SK-N-SH (cell line): ENCODE measurements at regions not wholly inside any gene's neighbourhood (a gene's known extent, or its start where the extent isn't known, plus 50 kb on each side); places are given as distances from the start of the nearest gene placed in this dataset.

Experiments used
- CTCF ChIA-PET: fragments of 300-600, 350-600 bp; formaldehyde crosslinking; extraction: SDS; loops from one replicate; lab custom pipeline; 2021; lab: Yijun Ruan, JAX
- POLR2A ChIA-PET: fragments of 350-600 bp; sonication (Branson Sonifier 250); formaldehyde crosslinking; extraction: SDS; loops from one replicate; lab custom pipeline; 2020; ENCODE audit warnings: antibody characterized with exemption, inconsistent platforms; lab: Yijun Ruan, JAX
- DNase-seq: peaks from one replicate; pipeline ENCODE4 v3.0.0; 2012
- H2AFZ ChIP-seq: fragments of 200-600 bp; sonication (generic); 2 replicates; pipeline ENCODE4 v1.8.1; 2016; ENCODE audit warnings: antibody characterized with exemption, mild to moderate bottlenecking, low read depth
- H3F3A ChIP-seq: fragments of 200-600 bp; sonication (generic); replicated peaks from 2 replicates; pipeline ENCODE3; 2016; ENCODE audit warnings: antibody characterized with exemption, mild to moderate bottlenecking; ENCODE audit not compliant: insufficient read depth
- H3K27ac ChIP-seq, 2 experiments: fragments of 200-500 bp in 1 of 2; fragments of 200-600 bp in 1 of 2; sonication (Bioruptor generic) in 1 of 2; sonication (generic), shearing (Covaris generic) in 1 of 2; 2 replicates each; pipeline versions ENCODE4 v1.5.1 to v1.6.1; 2014 to 2016; ENCODE audit warnings: low read depth in 2 of 2, inconsistent platforms in 1 of 2, low read length in 1 of 2, mild to moderate bottlenecking in 1 of 2, mixed read lengths in 1 of 2
- H3K27me3 ChIP-seq: fragments of 200-600 bp; sonication (generic), shearing (Covaris generic); 2 replicates; pipeline ENCODE4 v1.6.1; 2016; ENCODE audit warnings: mixed run types; ENCODE audit not compliant: insufficient read depth
- H3K36me3 ChIP-seq, 2 experiments: fragments of 200-500 bp in 1 of 2; fragments of 200-600 bp in 1 of 2; sonication (Bioruptor generic) in 1 of 2; sonication (generic) in 1 of 2; replicated peaks in 1 of 2; 2 replicates each; pipeline versions ENCODE3 to v1.5.1; 2014 to 2016; ENCODE audit warnings: low read length in 1 of 2, mild to moderate bottlenecking in 1 of 2; ENCODE audit not compliant: insufficient read depth in 2 of 2, control insufficient read depth in 1 of 2
- H3K4me1 ChIP-seq, 2 experiments: fragments of 200-500 bp in 1 of 2; fragments of 200-600 bp in 1 of 2; sonication (Bioruptor generic) in 1 of 2; sonication (generic), shearing (Covaris generic) in 1 of 2; 2 replicates each; pipeline versions ENCODE4 v1.5.1 to v1.6.1; 2014 to 2016; ENCODE audit warnings: low read depth in 1 of 2, low read length in 1 of 2, mixed run types in 1 of 2; ENCODE audit not compliant: insufficient read depth in 2 of 2, control insufficient read depth in 1 of 2
- H3K4me2 ChIP-seq: fragments of 200-600 bp; sonication (generic), shearing (Covaris generic); 2 replicates; pipeline ENCODE4 v1.6.1; 2017; ENCODE audit warnings: mixed run types
- H3K4me3 ChIP-seq, 2 experiments: fragments of 200-500 bp in 1 of 2; fragments of 200-600 bp in 1 of 2; sonication (Bioruptor generic) in 1 of 2; sonication (generic), shearing (Covaris generic) in 1 of 2; 2 replicates each; pipeline versions ENCODE4 v1.5.1 to v1.8.1; 2014 to 2016; ENCODE audit warnings: low read depth in 2 of 2, inconsistent platforms in 1 of 2, low read length in 1 of 2, mild to moderate bottlenecking in 1 of 2, mixed read lengths in 1 of 2, moderate library complexity in 1 of 2
- H3K79me2 ChIP-seq: fragments of 200-600 bp; sonication (generic); 2 replicates; pipeline ENCODE4 v1.8.1; 2017; ENCODE audit warnings: mild to moderate bottlenecking; ENCODE audit not compliant: insufficient read depth
- H3K9ac ChIP-seq: fragments of 200-600 bp; sonication (generic); 2 replicates; pipeline ENCODE4 v1.6.1; 2017; ENCODE audit warnings: mixed run types
- H3K9me2 ChIP-seq: fragments of 200-600 bp; sonication (generic); 2 replicates; pipeline ENCODE4 v1.6.1; 2017; ENCODE audit warnings: mixed run types
- H3K9me3 ChIP-seq: fragments of 200-600 bp; sonication (generic); 2 replicates; pipeline ENCODE4 v1.6.1; 2017; ENCODE audit warnings: mixed run types, mild to moderate bottlenecking, moderate library complexity
- H4K20me1 ChIP-seq: fragments of 200-600 bp; sonication (generic); 2 replicates; pipeline ENCODE4 v1.6.1; 2017; ENCODE audit warnings: mild to moderate bottlenecking, mixed run types; ENCODE audit not compliant: insufficient read depth
- CHD2 ChIP-seq: fragments of 150-350 bp; IDR thresholded peaks from 2 replicates; pipeline ENCODE4 v1.6.1; 2018; ENCODE audit warnings: low read length; ENCODE audit not compliant: partially characterized antibody
- ELF1 ChIP-seq: IDR thresholded peaks from 2 replicates; pipeline ENCODE4 v1.4.0; 2012
- EP300 ChIP-seq, 2 experiments: IDR thresholded peaks; 2 replicates each; pipeline versions ENCODE4 v1.4.0 to v1.6.1; 2012; ENCODE audit warnings: borderline replicate concordance in 1 of 2, low read depth in 1 of 2, low read length in 1 of 2
- FOXJ3 ChIP-seq: sonication (generic); formaldehyde crosslinking; IDR thresholded peaks from 2 replicates; pipeline ENCODE4 v1.5.1; 2020; ENCODE audit warnings: mild to moderate bottlenecking, missing genetic modification reagents
- GABPA ChIP-seq: IDR thresholded peaks from 2 replicates; pipeline ENCODE4 v1.4.0; 2012; ENCODE audit warnings: low read depth, mild to moderate bottlenecking
- JUND ChIP-seq: IDR thresholded peaks from 2 replicates; pipeline ENCODE4 v1.4.0; 2012
- MXI1 ChIP-seq: IDR thresholded peaks from 2 replicates; pipeline ENCODE4 v1.6.1; 2012; ENCODE audit warnings: mild to moderate bottlenecking, low read depth, low read length, improper control_type of control experiment
- NFIC ChIP-seq: IDR thresholded peaks from 2 replicates; pipeline ENCODE4 v1.4.0; 2012; ENCODE audit warnings: borderline replicate concordance
- NRF1 ChIP-seq: IDR thresholded peaks from 2 replicates; pipeline ENCODE4 v1.6.1; 2012; ENCODE audit warnings: low read depth, mild to moderate bottlenecking, low read length
- POLR2AphosphoS5 ChIP-seq: IDR thresholded peaks from 2 replicates; pipeline ENCODE4 v1.6.1; 2012; ENCODE audit warnings: low read depth, low read length
- RCOR1 ChIP-seq: fragments of 150-350 bp; IDR thresholded peaks from 2 replicates; pipeline ENCODE4 v1.6.1; 2017; ENCODE audit warnings: antibody characterized with exemption, low read length
- RFX5 ChIP-seq: IDR thresholded peaks from 2 replicates; pipeline ENCODE4 v1.6.1; 2012; ENCODE audit warnings: mild to moderate bottlenecking, improper control_type of control experiment, low read length
- RXRA ChIP-seq: IDR thresholded peaks from 2 replicates; pipeline ENCODE4 v1.4.0; 2012; ENCODE audit warnings: low read depth, mild to moderate bottlenecking, borderline replicate concordance
- SIN3A ChIP-seq: IDR thresholded peaks from 2 replicates; pipeline ENCODE4 v1.6.1; 2012; ENCODE audit warnings: low read depth, mild to moderate bottlenecking, low read length, moderate library complexity, borderline replicate concordance
- SMC3 ChIP-seq: IDR thresholded peaks from 2 replicates; pipeline ENCODE4 v1.6.1; 2012; ENCODE audit warnings: low read depth, low read length, improper control_type of control experiment
- TAF1 ChIP-seq: IDR thresholded peaks from 2 replicates; pipeline ENCODE4 v1.6.1; 2012; ENCODE audit warnings: low read depth, mild to moderate bottlenecking, low read length, moderate library complexity, borderline replicate concordance
- YY1 ChIP-seq: IDR thresholded peaks from 2 replicates; pipeline ENCODE4 v1.4.0; 2012; ENCODE audit warnings: low read depth, mild to moderate bottlenecking
- TF ChIP-seq, protein P1 (sequence below): fragments of 200-600 bp; sonication (generic); IDR thresholded peaks from 2 replicates; pipeline ENCODE4 v1.6.1; 2017; ENCODE audit warnings: antibody characterized with exemption, mild to moderate bottlenecking, moderate library complexity
- TF ChIP-seq, protein P2 (sequence below): IDR thresholded peaks from 2 replicates; pipeline ENCODE4 v1.4.0; 2012; ENCODE audit warnings: low read depth
- TF ChIP-seq, protein P3 (sequence below): IDR thresholded peaks from 2 replicates; pipeline ENCODE4 v1.4.0; 2012; ENCODE audit warnings: low read depth, borderline replicate concordance
- TF ChIP-seq, protein P4 (sequence below): IDR thresholded peaks from 2 replicates; pipeline ENCODE4 v1.6.1; 2012; ENCODE audit warnings: mild to moderate bottlenecking, low read depth, low read length, moderate library complexity
- TF ChIP-seq, protein P5 (sequence below): fragments of 150-350 bp; IDR thresholded peaks from 2 replicates; pipeline ENCODE4 v1.6.1; 2016; ENCODE audit warnings: mild to moderate bottlenecking, low read depth, low read length

DNA sequence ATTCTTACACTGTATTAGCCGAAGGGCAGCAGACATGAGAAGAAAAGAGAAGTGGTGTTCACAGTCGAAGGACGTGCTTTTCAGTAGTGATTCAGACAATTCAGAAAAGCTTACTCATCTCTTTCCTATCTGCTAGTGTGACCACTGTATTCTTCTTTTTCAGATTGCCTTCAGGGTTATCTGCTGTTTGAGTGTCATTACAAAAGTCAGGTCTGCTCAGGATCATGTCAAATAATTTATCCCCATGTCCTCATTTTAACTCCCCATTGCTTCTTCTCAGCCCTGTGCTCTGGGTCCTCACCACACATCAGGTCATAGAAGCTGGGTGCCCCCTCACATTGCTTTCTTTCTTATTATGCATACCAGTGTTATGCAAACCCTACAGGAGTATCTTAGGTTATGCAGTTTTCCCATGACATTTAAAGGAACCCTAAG is 394.0 kb downstream of the CETN3 start (continued):
- TF ChIP-seq, protein P1, sequence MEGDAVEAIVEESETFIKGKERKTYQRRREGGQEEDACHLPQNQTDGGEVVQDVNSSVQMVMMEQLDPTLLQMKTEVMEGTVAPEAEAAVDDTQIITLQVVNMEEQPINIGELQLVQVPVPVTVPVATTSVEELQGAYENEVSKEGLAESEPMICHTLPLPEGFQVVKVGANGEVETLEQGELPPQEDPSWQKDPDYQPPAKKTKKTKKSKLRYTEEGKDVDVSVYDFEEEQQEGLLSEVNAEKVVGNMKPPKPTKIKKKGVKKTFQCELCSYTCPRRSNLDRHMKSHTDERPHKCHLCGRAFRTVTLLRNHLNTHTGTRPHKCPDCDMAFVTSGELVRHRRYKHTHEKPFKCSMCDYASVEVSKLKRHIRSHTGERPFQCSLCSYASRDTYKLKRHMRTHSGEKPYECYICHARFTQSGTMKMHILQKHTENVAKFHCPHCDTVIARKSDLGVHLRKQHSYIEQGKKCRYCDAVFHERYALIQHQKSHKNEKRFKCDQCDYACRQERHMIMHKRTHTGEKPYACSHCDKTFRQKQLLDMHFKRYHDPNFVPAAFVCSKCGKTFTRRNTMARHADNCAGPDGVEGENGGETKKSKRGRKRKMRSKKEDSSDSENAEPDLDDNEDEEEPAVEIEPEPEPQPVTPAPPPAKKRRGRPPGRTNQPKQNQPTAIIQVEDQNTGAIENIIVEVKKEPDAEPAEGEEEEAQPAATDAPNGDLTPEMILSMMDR: no peak
- TF ChIP-seq, protein P2, sequence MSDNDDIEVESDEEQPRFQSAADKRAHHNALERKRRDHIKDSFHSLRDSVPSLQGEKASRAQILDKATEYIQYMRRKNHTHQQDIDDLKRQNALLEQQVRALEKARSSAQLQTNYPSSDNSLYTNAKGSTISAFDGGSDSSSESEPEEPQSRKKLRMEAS: no peak
- TF ChIP-seq NRF1 (no peak), RCOR1 (no peak; the same call in 1 of the 2 replicates), ELF1 (no peak), CHD2 (no peak), YY1 (no peak), EP300 (IDR thresholded peaks at IDR 0.05; ENCODE audit: borderline replicate concordance in 1 of 2, low read depth in 1 of 2, low read length in 1 of 2) (peak in 1 of 2 experiments; percentile 66; a peak in 2 of 4 replicates), RXRA (no peak), TAF1 (no peak), SMC3 (no peak), NFIC (no peak), MXI1 (no peak), SIN3A (no peak), GABPA (no peak), POLR2AphosphoS5 (no peak)

DNA sequence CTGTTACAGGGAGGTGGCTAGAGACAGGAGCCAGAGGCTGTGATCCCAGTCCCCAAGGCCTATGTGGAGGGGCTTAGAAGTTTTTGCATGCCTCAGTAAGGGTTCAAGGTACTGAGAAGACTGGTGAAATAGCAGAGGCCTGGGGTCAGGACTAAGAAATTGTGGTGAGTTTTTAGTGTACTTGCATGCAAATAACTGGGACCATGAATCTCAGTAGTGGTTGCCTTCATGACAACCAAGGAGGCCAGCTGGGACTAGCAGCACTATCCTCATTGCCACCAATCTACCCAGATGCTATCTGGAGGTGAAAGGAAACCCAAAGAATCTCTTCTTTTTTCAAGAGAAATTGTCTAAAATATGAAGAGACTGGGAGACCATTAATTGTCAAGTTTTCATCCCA is 395.1 kb downstream of the CETN3 start:
- CTCF ChIA-PET: no interaction called here
- H3K4me2 ChIP-seq: no peak overlapping the region
- H2AFZ ChIP-seq: 0 out of 2 replicates have a peak overlapping the region, but pooled peaks have one; percentile 48
- no peak overlapping the region for H3K9ac ChIP-seq
- H3K36me3 ChIP-seq: no peaks in the 10 kb centered on the region
- no peak overlapping the region for H3K27ac ChIP-seq
- H4K20me1 ChIP-seq: no peaks in the 10 kb centered on the region
- H3K9me3 ChIP-seq: no peaks in the 10 kb centered on the region
- H3F3A ChIP-seq: no peaks in the 10 kb centered on the region
- DNase-seq: no peak
- no peaks in the 10 kb centered on the region; the same call in 1 of the 2 replicates for H3K9me2 ChIP-seq
- H3K27me3 ChIP-seq: no peaks in the 10 kb centered on the region
- H3K79me2 ChIP-seq: no peaks in the 10 kb centered on the region
- POLR2A ChIA-PET: no interaction called here
- no peak overlapping the region for H3K4me3 ChIP-seq
- H3K4me1 ChIP-seq: peaks cover 4 to 13% of the 10 kb centered on the region in 2 experiments; a peak in 3 of 4 replicates
- TF ChIP-seq EP300 (IDR thresholded peaks at IDR 0.05; ENCODE audit: borderline replicate concordance in 1 of 2, low read depth in 1 of 2, low read length in 1 of 2): no peak
- TF ChIP-seq MXI1: no peak
- TF ChIP-seq FOXJ3: no peak
- TF ChIP-seq, protein P3, sequence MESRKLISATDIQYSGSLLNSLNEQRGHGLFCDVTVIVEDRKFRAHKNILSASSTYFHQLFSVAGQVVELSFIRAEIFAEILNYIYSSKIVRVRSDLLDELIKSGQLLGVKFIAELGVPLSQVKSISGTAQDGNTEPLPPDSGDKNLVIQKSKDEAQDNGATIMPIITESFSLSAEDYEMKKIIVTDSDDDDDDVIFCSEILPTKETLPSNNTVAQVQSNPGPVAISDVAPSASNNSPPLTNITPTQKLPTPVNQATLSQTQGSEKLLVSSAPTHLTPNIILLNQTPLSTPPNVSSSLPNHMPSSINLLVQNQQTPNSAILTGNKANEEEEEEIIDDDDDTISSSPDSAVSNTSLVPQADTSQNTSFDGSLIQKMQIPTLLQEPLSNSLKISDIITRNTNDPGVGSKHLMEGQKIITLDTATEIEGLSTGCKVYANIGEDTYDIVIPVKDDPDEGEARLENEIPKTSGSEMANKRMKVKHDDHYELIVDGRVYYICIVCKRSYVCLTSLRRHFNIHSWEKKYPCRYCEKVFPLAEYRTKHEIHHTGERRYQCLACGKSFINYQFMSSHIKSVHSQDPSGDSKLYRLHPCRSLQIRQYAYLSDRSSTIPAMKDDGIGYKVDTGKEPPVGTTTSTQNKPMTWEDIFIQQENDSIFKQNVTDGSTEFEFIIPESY: no peak
- no peak for TF ChIP-seq RXRA
- TF ChIP-seq JUND: no peak
- no peak for TF ChIP-seq POLR2AphosphoS5
- TF ChIP-seq, protein P4, sequence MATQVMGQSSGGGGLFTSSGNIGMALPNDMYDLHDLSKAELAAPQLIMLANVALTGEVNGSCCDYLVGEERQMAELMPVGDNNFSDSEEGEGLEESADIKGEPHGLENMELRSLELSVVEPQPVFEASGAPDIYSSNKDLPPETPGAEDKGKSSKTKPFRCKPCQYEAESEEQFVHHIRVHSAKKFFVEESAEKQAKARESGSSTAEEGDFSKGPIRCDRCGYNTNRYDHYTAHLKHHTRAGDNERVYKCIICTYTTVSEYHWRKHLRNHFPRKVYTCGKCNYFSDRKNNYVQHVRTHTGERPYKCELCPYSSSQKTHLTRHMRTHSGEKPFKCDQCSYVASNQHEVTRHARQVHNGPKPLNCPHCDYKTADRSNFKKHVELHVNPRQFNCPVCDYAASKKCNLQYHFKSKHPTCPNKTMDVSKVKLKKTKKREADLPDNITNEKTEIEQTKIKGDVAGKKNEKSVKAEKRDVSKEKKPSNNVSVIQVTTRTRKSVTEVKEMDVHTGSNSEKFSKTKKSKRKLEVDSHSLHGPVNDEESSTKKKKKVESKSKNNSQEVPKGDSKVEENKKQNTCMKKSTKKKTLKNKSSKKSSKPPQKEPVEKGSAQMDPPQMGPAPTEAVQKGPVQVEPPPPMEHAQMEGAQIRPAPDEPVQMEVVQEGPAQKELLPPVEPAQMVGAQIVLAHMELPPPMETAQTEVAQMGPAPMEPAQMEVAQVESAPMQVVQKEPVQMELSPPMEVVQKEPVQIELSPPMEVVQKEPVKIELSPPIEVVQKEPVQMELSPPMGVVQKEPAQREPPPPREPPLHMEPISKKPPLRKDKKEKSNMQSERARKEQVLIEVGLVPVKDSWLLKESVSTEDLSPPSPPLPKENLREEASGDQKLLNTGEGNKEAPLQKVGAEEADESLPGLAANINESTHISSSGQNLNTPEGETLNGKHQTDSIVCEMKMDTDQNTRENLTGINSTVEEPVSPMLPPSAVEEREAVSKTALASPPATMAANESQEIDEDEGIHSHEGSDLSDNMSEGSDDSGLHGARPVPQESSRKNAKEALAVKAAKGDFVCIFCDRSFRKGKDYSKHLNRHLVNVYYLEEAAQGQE: no peak
- TF ChIP-seq RFX5: no peak
- TF ChIP-seq, protein P5, sequence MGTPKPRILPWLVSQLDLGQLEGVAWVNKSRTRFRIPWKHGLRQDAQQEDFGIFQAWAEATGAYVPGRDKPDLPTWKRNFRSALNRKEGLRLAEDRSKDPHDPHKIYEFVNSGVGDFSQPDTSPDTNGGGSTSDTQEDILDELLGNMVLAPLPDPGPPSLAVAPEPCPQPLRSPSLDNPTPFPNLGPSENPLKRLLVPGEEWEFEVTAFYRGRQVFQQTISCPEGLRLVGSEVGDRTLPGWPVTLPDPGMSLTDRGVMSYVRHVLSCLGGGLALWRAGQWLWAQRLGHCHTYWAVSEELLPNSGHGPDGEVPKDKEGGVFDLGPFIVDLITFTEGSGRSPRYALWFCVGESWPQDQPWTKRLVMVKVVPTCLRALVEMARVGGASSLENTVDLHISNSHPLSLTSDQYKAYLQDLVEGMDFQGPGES: no peak
- TF ChIP-seq ELF1: no peak
